Activated CD4-positive, alpha-beta T cell treated with anti-CD3 and anti-CD28 coated beads for 48 hours (primary cell): ENCODE measurements at regions not wholly inside any gene's neighbourhood (a gene's known extent, or its start where the extent isn't known, plus 50 kb on each side); places are given as distances from the start of the nearest gene placed in this dataset.
"Not testable (repeated sequence)": the region's sequence is repeated elsewhere in the genome, so short reads cannot be mapped to it uniquely, and the experiment has no call there.

ENCODE experiments used
- DNase-seq: peaks from one replicate; pipeline ENCODE4 v3.0.0-alpha.2; 2020

GRCh38 chr6:10174761-10175160, 240.1 kb downstream of the TFAP2A start:
- no peak for DNase-seq

GRCh38 chr6:10174056-10174455, 240.8 kb downstream of the TFAP2A start:
- DNase-seq: no peak

DNA sequence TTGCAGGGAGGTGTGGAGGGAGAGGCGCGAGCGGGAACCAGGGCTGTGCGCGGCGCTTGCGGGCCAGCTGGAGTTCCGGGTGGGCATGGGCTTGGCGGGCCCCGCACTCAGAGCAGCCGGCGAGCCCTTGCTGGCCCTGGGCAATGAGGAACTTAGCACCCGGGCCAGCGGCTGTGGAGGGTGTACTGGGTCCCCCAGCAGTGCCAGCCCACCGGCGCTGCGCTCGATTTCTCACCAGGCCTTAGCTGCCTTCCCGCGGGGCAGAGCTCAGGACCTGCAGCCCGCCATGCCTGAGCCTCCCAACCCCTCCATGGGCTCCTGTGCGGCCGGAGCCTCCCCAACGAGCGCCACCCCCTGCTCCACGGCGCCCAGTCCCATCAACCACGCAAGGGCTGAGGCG, 243.2 kb downstream of the TFAP2A start:
- DNase-seq: not testable (repeated sequence)

- no peak for DNase-seq
Measured at GRCh38 chr6:10170816-10171215, 244.1 kb downstream of the TFAP2A start.

- no peak for DNase-seq
Measured at GRCh38 chr6:10166031-10166430, 248.8 kb downstream of the TFAP2A start.

DNA sequence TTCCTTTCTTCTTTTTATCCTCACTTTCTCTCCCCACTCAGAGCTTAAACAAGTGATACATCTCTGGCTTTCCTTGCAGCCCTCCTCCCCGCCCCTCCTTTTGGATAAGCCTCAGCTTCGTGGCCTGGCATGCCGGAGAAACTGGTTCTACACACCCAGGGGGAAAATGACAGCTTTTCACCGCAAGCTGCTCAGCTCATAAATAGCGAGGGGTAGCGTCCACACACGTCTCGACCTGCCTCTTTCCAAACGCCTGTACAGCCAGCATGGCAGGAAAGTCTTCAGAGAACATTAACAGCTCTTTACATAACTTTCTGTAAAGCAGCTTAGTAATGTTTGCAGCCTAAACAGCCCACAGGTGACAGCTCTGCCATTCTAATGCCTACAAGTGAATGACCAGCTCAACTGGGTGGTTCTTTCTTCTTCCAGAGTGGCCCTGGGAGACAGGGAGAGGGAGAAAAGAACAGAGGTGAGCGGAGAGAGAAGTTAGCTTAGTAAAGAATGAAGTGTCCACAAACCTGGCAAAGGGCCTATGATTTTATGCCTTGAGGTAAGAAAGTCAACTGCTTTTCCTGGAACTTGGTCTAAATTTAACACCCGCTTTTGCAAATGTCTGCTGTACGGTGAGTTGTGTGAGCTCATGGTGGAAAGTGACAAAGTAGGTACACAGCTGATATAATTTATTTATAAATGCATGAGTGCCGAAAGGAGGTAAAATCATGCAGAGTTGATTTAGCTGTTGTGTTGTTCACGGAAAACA, 251.5 kb downstream of the TFAP2A start:
- DNase-seq: no peak

DNA sequence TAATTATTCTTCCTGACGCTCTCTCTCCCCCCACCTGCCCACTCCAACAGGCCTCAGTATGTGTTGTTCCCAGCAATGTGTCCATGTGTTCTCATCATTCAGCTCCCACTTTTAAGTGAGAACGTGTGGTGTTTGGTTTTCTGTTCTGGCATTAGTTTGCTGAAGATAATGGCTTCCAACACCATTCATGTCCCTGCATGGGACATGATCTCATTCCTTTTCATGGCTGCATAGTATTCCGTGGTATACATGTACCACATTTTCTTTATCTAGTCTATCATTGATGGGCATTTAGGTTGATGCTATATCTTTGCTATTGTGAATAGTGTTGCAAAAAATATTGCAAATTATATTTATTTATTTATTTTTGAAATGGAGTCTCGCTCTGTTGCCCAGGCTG, 258.0 kb downstream of the TFAP2A start:
- no peak for DNase-seq

DNA sequence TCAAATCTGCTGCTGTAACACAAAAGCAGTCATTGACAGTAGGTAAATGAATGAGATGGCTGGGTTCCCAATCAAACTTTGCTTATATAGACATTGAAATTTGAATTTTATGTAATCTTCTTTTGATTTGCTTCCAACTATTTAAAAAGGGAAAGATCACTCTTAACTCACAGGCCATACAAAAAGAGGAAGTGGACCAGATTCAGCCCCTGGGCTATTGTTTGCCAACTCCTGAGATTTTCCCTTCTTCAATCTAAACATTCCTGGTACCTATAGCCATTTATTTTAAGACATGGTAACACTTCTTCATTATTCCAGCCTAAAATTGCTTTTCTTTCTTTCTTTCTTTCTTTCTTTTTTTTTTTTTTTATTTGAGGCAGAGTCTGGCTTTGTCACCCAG, 260.6 kb downstream of the TFAP2A start:
- DNase-seq: no peak

DNA sequence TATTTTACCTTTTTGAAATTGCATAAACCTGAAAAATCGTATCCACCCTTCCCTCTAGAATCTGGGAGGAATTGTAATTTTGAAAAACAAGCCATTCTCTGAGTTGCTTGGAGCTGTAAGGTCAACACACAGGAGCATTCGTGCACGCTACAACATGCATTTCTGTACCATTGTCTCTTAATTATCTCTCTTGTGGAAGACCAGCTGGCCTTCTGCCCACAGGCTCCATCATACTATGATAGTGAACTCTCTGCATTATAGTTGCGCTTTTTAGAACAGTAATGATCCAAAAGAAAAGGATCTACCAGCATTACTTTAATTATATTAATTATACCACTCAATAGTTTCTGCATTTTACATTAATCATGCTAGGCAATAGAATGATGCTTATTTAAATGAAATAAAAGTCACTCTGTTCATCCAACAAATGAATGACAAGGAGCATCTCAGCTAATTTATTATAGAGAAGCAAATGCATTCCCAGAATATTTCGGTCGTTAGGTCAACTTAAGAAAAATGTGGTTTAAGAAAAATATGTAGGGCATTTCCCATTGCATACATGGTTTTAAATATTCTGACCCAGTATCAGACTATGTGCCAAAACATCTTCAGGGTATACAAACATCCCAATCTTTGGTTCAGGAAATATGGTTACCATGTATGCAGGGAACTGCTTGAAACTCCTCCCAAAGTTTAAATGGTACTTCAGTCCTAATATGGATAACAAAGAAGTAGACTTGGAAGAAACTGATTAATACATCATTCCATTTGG, 263.5 kb downstream of the TFAP2A start:
- DNase-seq: no peak

- no peak for DNase-seq
Measured at GRCh38 chr6:10149603-10150002, 265.3 kb downstream of the TFAP2A start.

GRCh38 chr6:10146715-10147451, 268.0 kb downstream of the TFAP2A start:
- DNase-seq: no peak

DNA sequence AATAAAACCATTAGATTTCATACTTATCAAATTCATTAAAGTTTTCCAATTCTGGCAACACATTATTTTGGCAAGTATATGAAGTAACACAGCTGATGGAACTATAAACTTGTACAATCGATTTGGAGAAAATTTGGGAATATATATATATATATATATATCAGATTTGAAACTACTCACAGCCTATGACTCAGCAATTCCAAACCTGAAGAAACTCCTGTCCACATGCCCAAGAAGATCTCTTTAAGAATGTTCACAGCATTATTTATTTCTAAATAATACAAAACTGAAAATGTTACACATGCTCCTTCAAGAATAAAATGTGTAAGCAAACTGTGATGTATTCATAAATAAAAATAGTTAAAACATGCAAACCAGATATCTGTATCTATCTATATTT, 270.1 kb downstream of the TFAP2A start:
- DNase-seq: no peak

- DNase-seq: no peak
Measured at GRCh38 chr6:10141746-10142443, 273.0 kb downstream of the TFAP2A start.

GRCh38 chr6:10140824-10141223, 274.1 kb downstream of the TFAP2A start:
- no peak for DNase-seq

GRCh38 chr6:10140136-10140535, 274.7 kb downstream of the TFAP2A start:
- DNase-seq: no peak

DNA sequence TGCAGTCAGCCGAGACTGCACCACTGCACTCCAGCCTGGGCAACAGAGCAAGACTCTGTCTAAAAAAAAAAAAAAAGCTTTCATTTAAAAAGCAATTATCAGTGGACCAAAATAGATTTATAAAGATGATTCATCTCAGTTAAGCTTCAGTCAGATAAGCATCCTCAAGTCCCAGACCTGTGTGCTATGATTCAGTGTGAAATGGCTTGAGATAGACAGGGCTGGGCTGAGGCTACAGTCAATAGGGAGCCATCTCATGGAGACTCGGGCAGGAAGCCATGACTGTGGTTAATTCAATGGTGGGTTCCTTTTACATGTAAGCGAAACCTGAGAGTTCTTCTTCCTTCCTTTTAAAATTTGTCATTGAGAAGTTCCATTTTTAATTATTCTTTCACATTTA, 276.0 kb downstream of the TFAP2A start:
- DNase-seq: no peak

DNA sequence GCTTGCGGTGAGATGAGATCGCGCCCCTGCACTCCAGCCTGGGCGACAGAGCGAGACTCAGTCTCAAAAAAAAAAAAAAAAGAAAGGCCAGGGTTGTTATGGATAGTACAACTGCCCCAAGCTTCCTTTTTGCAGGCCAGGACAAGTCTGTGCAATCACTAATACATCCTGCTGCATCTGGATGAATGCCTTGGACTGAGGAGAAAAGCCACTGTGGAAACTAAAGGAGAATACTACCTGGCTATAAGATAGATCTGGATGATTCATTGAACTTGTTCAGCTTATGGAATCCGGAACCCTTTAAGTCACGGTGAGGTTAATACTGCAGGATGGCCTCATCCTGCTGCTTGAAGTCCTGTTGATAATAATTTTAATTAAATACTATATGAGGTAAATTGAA, 278.2 kb downstream of the TFAP2A start:
- no peak for DNase-seq

DNA sequence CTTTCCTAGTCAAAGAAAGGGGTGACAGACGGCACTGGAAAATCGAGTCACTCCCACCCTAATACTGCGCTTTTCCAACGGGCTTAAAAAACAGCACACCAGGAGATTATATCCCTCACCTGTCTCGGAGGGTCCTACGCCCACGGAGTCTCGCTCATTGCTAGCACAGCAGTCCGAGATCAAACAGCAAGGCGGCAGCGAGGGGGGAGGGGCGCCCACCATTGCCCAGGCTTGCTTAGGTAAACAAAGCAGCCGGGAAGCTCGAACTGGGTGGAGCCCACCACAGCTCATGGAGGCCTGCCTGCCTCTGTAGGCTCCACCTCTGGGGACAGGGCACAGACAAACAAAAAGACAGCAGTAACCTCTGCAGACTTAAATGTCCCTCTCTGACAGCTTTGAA, 280.7 kb downstream of the TFAP2A start:
- not testable (repeated sequence) for DNase-seq

GRCh38 chr6:10128721-10129120, 286.2 kb downstream of the TFAP2A start:
- no peak for DNase-seq

DNA sequence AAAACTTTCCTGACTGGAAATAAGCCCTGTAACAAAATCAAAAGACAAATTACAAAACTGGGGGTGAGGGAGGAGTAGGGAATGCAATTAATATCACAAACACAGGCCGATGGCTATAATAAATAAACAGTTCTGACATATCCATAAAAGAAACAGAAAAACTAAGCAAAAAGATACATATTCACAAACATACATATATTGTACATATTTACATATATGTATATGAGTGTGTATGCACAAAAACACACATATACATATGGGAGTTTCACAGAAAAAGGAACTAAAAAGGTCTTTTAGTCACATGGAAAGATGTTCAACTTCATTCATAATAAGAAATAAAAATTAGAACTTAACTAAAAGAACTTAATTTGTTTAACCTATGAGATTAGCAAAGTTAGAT, 292.7 kb downstream of the TFAP2A start:
- no peak for DNase-seq

- no peak for DNase-seq
Measured at GRCh38 chr6:10112871-10113549, 301.9 kb downstream of the TFAP2A start.

- DNase-seq: no peak
Measured at GRCh38 chr6:10111975-10112374, 302.9 kb downstream of the TFAP2A start.
